ENCODE measurements at regions not wholly inside any gene's neighbourhood (a gene's known extent, or its start where the extent isn't known, plus 50 kb on each side); places are given as distances from the start of the nearest gene placed in this dataset.
"Not testable (repeated sequence)": the region's sequence is repeated elsewhere in the genome, so short reads cannot be mapped to it uniquely, and the experiment has no call there.

GRCh38 chr14:83290447-83290846 is 1756.8 kb upstream of the SEL1L start:
- TF ChIP-seq POLR2A (IDR thresholded peaks at IDR 0.05; ENCODE audit: low read length) (no peak), GATA1 (IDR thresholded peaks at IDR 0.05; ENCODE audit: low read depth, low read length) (no peak)
- no peak for DNase-seq

DNA sequence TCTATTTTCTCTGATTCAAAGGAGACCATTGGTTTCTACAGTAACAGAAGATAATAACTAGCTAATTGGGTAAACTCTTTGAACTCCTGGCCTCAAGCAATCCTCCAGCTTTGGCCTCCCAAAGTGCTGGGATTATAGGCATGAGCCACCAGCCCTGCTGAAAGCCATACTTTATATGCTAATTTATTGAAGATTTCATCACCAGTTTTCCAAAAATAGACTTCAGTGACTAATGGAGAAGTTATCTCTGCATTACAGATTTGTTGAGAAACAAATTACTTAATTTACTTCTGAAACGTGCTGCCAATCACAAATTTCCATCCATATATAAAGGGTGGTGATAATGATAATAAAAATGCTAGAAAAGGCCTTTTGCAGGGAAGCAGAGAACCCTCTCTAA is 1758.1 kb upstream of the SEL1L start:
- no peak for TF ChIP-seq GATA1 (IDR thresholded peaks at IDR 0.05; ENCODE audit: low read depth, low read length)
- no peak for TF ChIP-seq POLR2A (IDR thresholded peaks at IDR 0.05; ENCODE audit: low read length)

GRCh38 chr14:83294941-83295340 is 1761.3 kb upstream of the SEL1L start:
- TF ChIP-seq POLR2A (IDR thresholded peaks at IDR 0.05; ENCODE audit: low read length): no peak
- TF ChIP-seq GATA1 (IDR thresholded peaks at IDR 0.05; ENCODE audit: low read depth, low read length): no peak
- DNase-seq: no peak

More for the DNA sequence above, 1758.1 kb upstream of the SEL1L start:
- no peak for DNase-seq

- TF ChIP-seq POLR2A (IDR thresholded peaks at IDR 0.05; ENCODE audit: low read length) (no peak), GATA1 (IDR thresholded peaks at IDR 0.05; ENCODE audit: low read depth, low read length) (no peak)
- DNase-seq: no peak
Observed at GRCh38 chr14:83297361-83297760, 1763.7 kb upstream of the SEL1L start.

DNA sequence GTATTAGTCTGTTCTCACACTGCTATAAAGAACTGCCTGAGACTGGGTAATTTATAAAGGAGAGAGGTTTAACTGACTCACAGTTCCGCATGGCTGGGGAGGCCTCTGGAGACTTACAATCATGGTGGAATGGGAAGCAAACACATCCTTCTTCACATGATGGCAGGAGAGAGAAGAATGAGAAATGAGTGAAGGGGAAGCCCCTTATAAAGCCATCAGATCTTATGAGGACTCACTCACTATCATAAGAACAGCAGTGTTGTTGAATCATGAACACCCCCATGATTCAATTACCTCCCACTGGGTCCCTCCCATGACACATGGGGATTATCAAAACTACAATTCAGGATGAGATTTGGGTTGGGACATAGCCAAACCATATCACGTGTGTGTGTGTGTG is 1764.4 kb upstream of the SEL1L start:
- not testable (repeated sequence) for DNase-seq

GRCh38 chr14:83300476-83301064 is 1766.9 kb upstream of the SEL1L start:
- no peak for TF ChIP-seq POLR2A (IDR thresholded peaks at IDR 0.05; ENCODE audit: low read length)
- no peak for TF ChIP-seq GATA1 (IDR thresholded peaks at IDR 0.05; ENCODE audit: low read depth, low read length)
- DNase-seq: peak; percentile 1 to 9

DNA sequence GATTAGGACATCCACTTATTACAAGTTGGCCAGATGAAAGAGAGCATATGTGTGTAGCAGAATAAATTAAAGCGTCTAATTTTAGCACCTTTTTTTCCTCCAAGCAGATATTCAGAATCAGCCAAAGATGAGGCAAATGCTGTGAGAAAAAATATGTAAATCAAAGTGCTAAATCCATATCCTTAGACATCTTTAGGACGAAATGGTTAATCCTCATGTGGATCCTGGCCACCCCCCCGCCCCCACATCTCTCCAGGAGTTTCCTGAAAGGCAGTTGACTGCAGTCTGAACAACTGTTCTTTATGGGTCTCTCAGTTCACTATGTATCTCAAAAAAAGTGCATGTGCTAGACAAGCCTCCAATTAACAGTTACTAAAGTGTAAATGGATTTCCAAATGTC is 1768.1 kb upstream of the SEL1L start:
- no peak for DNase-seq
- TF ChIP-seq GATA1 (IDR thresholded peaks at IDR 0.05; ENCODE audit: low read depth, low read length): no peak
- TF ChIP-seq POLR2A (IDR thresholded peaks at IDR 0.05; ENCODE audit: low read length): no peak

DNA sequence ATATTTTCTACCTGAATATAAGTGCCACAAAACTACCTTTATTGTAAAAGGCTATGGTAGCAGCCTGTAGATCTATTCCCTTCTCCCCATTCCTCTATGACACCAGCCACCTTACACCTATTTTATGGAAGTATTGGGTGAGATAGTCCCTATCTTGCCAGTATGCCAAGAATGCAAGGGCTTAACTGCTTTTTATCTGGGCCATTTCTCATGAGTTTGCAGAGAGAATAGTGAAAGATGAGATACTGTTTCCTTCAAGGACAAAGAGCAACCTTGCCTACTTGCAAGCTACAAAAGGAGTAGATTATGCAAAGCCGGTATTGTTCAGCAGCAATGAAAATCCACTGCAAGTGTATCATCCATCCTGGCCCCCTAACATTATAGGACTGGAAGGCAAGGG is 1775.6 kb upstream of the SEL1L start:
- DNase-seq: no peak
- TF ChIP-seq GATA1 (IDR thresholded peaks at IDR 0.05; ENCODE audit: low read depth, low read length) (no peak), POLR2A (IDR thresholded peaks at IDR 0.05; ENCODE audit: low read length) (no peak)

DNA sequence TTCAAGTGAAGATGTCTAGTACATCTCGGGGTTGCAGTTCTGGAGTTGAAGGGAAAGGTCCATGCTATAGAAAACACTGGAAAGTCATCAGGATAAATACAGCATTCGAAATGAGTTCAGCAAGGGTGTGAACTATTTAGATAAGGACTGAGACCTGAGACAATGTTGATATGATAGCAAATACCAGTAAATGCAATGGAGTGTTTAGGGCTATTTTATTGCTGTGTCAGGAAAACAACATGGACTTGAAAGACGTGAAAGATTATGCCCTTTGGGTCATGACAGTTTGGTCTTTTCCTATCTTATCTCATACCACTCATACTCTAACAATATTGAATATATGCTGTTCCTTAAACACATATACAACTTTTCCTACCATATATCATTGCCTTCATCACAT is 1776.2 kb upstream of the SEL1L start:
- DNase-seq: peak in 1 of 2 experiments; percentile 33
- no peak for TF ChIP-seq GATA1 (IDR thresholded peaks at IDR 0.05; ENCODE audit: low read depth, low read length)
- TF ChIP-seq POLR2A (IDR thresholded peaks at IDR 0.05; ENCODE audit: low read length): no peak

DNA sequence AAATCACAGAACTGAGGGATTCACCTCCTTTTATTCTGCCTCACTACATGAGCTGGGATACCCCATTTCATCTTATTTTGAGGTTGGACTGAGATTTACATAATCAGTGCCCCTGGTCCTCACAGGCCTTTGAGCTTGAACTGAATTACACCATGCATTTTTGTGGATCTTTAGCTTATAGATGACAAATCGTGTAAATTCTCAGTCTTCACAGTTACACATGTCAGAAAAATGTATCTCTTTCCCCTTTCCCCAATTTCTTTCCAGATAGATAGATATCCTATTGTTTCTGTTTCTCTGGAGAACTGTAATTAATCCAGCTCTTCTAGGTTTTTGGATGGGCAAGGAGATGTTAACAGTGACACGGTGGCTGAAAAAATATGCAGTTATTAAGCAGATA is 1778.9 kb upstream of the SEL1L start:
- TF ChIP-seq GATA1 (IDR thresholded peaks at IDR 0.05; ENCODE audit: low read depth, low read length): no peak
- no peak for TF ChIP-seq POLR2A (IDR thresholded peaks at IDR 0.05; ENCODE audit: low read length)
- DNase-seq: no peak

GRCh38 chr14:83314764-83315163 is 1781.1 kb upstream of the SEL1L start:
- no peak for TF ChIP-seq POLR2A (IDR thresholded peaks at IDR 0.05; ENCODE audit: low read length)
- TF ChIP-seq GATA1 (IDR thresholded peaks at IDR 0.05; ENCODE audit: low read depth, low read length): no peak
- DNase-seq: no peak

GRCh38 chr14:83316356-83316755 is 1782.7 kb upstream of the SEL1L start:
- DNase-seq: no peak
- TF ChIP-seq POLR2A (IDR thresholded peaks at IDR 0.05; ENCODE audit: low read length): no peak
- TF ChIP-seq GATA1 (IDR thresholded peaks at IDR 0.05; ENCODE audit: low read depth, low read length): no peak

DNA sequence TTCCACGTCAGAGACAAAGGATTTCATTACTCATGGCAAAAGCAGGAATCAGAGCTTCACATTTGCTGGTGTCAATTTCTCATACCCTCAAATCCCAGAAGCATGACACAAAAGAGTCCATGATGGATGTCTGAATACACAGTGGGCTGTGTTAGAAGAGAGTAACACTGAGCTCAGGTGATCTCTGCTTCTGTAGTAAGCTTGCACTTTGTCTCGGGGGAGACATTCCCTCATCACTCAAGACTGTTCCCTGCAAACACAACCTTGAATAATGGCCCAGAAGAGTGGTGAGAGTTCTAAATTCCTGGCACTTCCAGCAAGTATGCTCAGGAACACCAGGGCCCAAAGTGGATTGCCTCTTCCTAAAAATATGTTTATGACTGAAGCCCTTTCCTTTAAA is 1787.2 kb upstream of the SEL1L start:
- no peak for TF ChIP-seq GATA1 (IDR thresholded peaks at IDR 0.05; ENCODE audit: low read depth, low read length)
- no peak for TF ChIP-seq POLR2A (IDR thresholded peaks at IDR 0.05; ENCODE audit: low read length)
- no peak for DNase-seq

GRCh38 chr14:83331513-83331912 is 1797.9 kb upstream of the SEL1L start:
- no peak for TF ChIP-seq GATA1 (IDR thresholded peaks at IDR 0.05; ENCODE audit: low read depth, low read length)
- no peak for TF ChIP-seq POLR2A (IDR thresholded peaks at IDR 0.05; ENCODE audit: low read length)
- DNase-seq: no peak

- no peak for DNase-seq
- no peak for TF ChIP-seq POLR2A (IDR thresholded peaks at IDR 0.05; ENCODE audit: low read length)
- TF ChIP-seq GATA1 (IDR thresholded peaks at IDR 0.05; ENCODE audit: low read depth, low read length): no peak
Observed at GRCh38 chr14:83342590-83342989, 1808.9 kb upstream of the SEL1L start.

- no peak for DNase-seq
- no peak for TF ChIP-seq GATA1 (IDR thresholded peaks at IDR 0.05; ENCODE audit: low read depth, low read length)
- no peak for TF ChIP-seq POLR2A (IDR thresholded peaks at IDR 0.05; ENCODE audit: low read length)
Observed at GRCh38 chr14:83347874-83348273, 1814.2 kb upstream of the SEL1L start.

All from erythroblast (primary cell).